ENCODE measurements at regions not wholly inside any gene's neighbourhood (a gene's known extent, or its start where the extent isn't known, plus 50 kb on each side); places are given as distances from the start of the nearest gene placed in this dataset.

GRCh38 chr7:41814888-41815287 is 112.0 kb upstream of the INHBA start:
- TF ChIP-seq CTCF (IDR thresholded peaks at IDR 0.05; ENCODE audit: control insufficient read depth, insufficient read depth, low read depth, low read length, missing control alignments): no peak
- no peak for DNase-seq (ENCODE audit: low read depth)
- H3K4me3 ChIP-seq (ENCODE audit: control insufficient read depth, low read depth, low read length): no peak overlapping the region

- DNase-seq (ENCODE audit: low read depth): no peak
- H3K4me3 ChIP-seq (ENCODE audit: control insufficient read depth, low read depth, low read length): no peak overlapping the region
- no peak for TF ChIP-seq CTCF (IDR thresholded peaks at IDR 0.05; ENCODE audit: control insufficient read depth, insufficient read depth, low read depth, low read length, missing control alignments)
These were observed 110.4 kb upstream of the INHBA start for GRCh38 chr7:41813286-41813685.

DNA sequence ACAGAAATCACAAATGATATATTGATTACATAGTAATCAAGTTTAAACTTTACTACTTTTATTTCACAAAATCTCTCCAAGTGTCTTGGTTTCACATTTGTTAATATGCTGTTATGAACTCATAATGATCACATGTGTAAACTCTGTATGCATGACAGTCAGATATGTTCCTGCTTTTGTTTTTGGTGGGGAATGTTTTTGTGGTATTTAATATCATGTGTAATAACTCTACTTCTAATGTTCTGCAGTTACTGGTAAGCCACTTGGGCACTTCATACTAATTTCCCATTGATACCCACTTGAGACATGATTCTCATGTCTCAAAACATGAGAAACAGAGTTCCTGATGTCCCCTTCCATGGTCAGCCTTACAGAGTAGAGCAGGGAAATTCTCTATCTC is 109.1 kb upstream of the INHBA start:
- no peak overlapping the region for H3K4me3 ChIP-seq (ENCODE audit: control insufficient read depth, low read depth, low read length)
- DNase-seq (ENCODE audit: low read depth): no peak
- no peak for TF ChIP-seq CTCF (IDR thresholded peaks at IDR 0.05; ENCODE audit: control insufficient read depth, insufficient read depth, low read depth, low read length, missing control alignments)

GRCh38 chr7:41809940-41810576 is 107.2 kb upstream of the INHBA start:
- no peak for TF ChIP-seq CTCF (IDR thresholded peaks at IDR 0.05; ENCODE audit: control insufficient read depth, insufficient read depth, low read depth, low read length, missing control alignments)
- no peak overlapping the region for H3K4me3 ChIP-seq (ENCODE audit: control insufficient read depth, low read depth, low read length)
- DNase-seq (ENCODE audit: low read depth): no peak

DNA sequence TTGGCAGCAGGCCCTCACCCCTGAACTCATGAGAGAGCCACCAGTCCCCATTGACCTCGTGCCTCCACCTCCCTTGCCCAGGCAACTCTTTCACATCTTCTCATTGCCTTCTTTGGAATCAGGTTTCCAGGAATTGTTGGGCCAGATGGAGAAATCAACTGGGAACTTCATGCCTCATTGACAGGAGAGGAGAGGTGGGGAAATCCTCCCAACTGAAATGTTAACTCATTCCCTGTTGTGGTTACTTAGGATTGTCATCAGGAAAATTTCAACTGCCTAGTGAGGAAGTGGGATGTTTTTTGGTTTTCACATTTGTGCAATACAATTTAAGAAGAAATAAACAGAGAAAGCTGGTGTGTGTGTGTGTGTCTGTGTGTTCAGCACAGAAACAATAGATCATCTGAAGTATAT is 106.6 kb upstream of the INHBA start:
- peak; percentile 46 for DNase-seq (ENCODE audit: low read depth)
- TF ChIP-seq CTCF (IDR thresholded peaks at IDR 0.05; ENCODE audit: control insufficient read depth, insufficient read depth, low read depth, low read length, missing control alignments): no peak
- H3K4me3 ChIP-seq (ENCODE audit: control insufficient read depth, low read depth, low read length): no peak overlapping the region

- no peak overlapping the region for H3K4me3 ChIP-seq (ENCODE audit: control insufficient read depth, low read depth, low read length)
- TF ChIP-seq CTCF (IDR thresholded peaks at IDR 0.05; ENCODE audit: control insufficient read depth, insufficient read depth, low read depth, low read length, missing control alignments): no peak
- DNase-seq (ENCODE audit: low read depth): no peak
These were observed 106.2 kb upstream of the INHBA start for GRCh38 chr7:41809116-41809515.

- TF ChIP-seq CTCF (IDR thresholded peaks at IDR 0.05; ENCODE audit: control insufficient read depth, insufficient read depth, low read depth, low read length, missing control alignments): no peak
- no peak for DNase-seq (ENCODE audit: low read depth)
- H3K4me3 ChIP-seq (ENCODE audit: control insufficient read depth, low read depth, low read length): no peak overlapping the region
These were observed 105.7 kb upstream of the INHBA start for GRCh38 chr7:41808541-41808940.
